Keratinocyte (primary cell): ENCODE measurements at regions not wholly inside any gene's neighbourhood (a gene's known extent, or its start where the extent isn't known, plus 50 kb on each side); places are given as distances from the start of the nearest gene placed in this dataset.

Experiments used
- DNase-seq: peaks from one replicate; pipeline ENCODE4 v3.0.0-alpha.2; 2011; ENCODE audit warnings: low read depth, missing footprints, low spot score
- FAIRE-seq: peaks from 2 replicates; lab custom pipeline; 2011; peaks lifted over from hg19 to GRCh38; lab: Jason Lieb, UNC
- H2AFZ ChIP-seq: 2 replicates; pipeline ENCODE4 v1.6.0; 2012; ENCODE audit warnings: low read length, control low read depth, inconsistent platforms; ENCODE audit not compliant: control insufficient read depth
- H3K27ac ChIP-seq: 2 replicates; pipeline ENCODE4 v1.5.1; 2011; ENCODE audit warnings: low read length; ENCODE audit not compliant: control insufficient read depth, insufficient read depth
- H3K27me3 ChIP-seq: 3 replicates; pipeline ENCODE4 v1.6.0; 2011; ENCODE audit warnings: low read length; ENCODE audit not compliant: control insufficient read depth, insufficient read depth; ENCODE audit errors: extremely low read depth
- H3K36me3 ChIP-seq, 2 experiments: 2 replicates in 1 of 2; 3 replicates in 1 of 2; pipeline ENCODE4 v1.5.1; 2011; ENCODE audit warnings: low read length in 2 of 2, mild to moderate bottlenecking in 1 of 2; ENCODE audit not compliant: control insufficient read depth in 2 of 2, insufficient read depth in 2 of 2; ENCODE audit errors: extremely low read depth in 1 of 2
- H3K4me1 ChIP-seq: 3 replicates; pipeline ENCODE4 v1.5.1; 2011; ENCODE audit warnings: low read length; ENCODE audit not compliant: control insufficient read depth, insufficient read depth; ENCODE audit errors: extremely low read depth
- H3K4me2 ChIP-seq: 3 replicates; pipeline ENCODE4 v1.6.0; 2011; ENCODE audit warnings: low read depth, low read length; ENCODE audit not compliant: control insufficient read depth, insufficient read depth; ENCODE audit errors: extremely low read depth
- H3K4me3 ChIP-seq, 3 experiments: fragments of 200-600 bp in 1 of 3; sonication (generic) in 1 of 3; 2 replicates in 2 of 3; 3 replicates in 1 of 3; pipeline ENCODE4 v1.5.1; 2011 to 2016; ENCODE audit warnings: low read length in 3 of 3, mild to moderate bottlenecking in 3 of 3, control low read depth in 2 of 3, inconsistent platforms in 1 of 3, low read depth in 1 of 3, mixed read lengths in 1 of 3, mixed run types in 1 of 3, moderate library complexity in 1 of 3; ENCODE audit not compliant: control insufficient read depth in 2 of 3, insufficient read depth in 2 of 3; ENCODE audit errors: extremely low read depth in 1 of 3
- H3K79me2 ChIP-seq: 2 replicates; pipeline ENCODE4 v1.6.0; 2012; ENCODE audit warnings: low read length; ENCODE audit not compliant: control insufficient read depth, insufficient read depth
- H3K9ac ChIP-seq: 3 replicates; pipeline ENCODE4 v1.6.0; 2011; ENCODE audit warnings: low read length; ENCODE audit not compliant: control insufficient read depth, insufficient read depth; ENCODE audit errors: extremely low read depth
- H3K9me1 ChIP-seq: 3 replicates; pipeline ENCODE4 v1.6.0; 2011; ENCODE audit warnings: low read length; ENCODE audit not compliant: control insufficient read depth, insufficient read depth; ENCODE audit errors: extremely low read depth
- H3K9me3 ChIP-seq: 2 replicates; pipeline ENCODE4 v1.5.1; 2012; ENCODE audit warnings: low read depth, low read length; ENCODE audit not compliant: control insufficient read depth
- H4K20me1 ChIP-seq: 3 replicates; pipeline ENCODE4 v1.6.0; 2011; ENCODE audit warnings: low read length; ENCODE audit not compliant: control insufficient read depth, insufficient read depth; ENCODE audit errors: extremely low read depth
- CTCF ChIP-seq, 3 experiments: IDR thresholded peaks in 1 of 3; conservative IDR thresholded peaks in 1 of 3; optimal IDR thresholded peaks in 1 of 3; 2 replicates in 2 of 3; 3 replicates in 1 of 3; pipeline versions ENCODE3 to v1.5.1; 2011; ENCODE audit warnings: low read length in 3 of 3, mild to moderate bottlenecking in 3 of 3, moderate library complexity in 2 of 3, control low read depth in 1 of 3, inconsistent platforms in 1 of 3; ENCODE audit not compliant: insufficient read depth in 2 of 3; ENCODE audit errors: extremely low read depth in 1 of 3
- EZH2 ChIP-seq: IDR thresholded peaks from one replicate; pipeline ENCODE4 v1.6.1; 2012; ENCODE audit warnings: inconsistent platforms, mild to moderate bottlenecking, low read length, moderate library complexity
- dilution Hi-C: fragments of 300-500 bp; cut with MboI; formaldehyde crosslinking; loops from one replicate; pipeline ENCODE4 v1.7.0; 2020; ENCODE audit warnings: low sequenced_read_pairs; ENCODE audit not compliant: extremely low pct_ligation_motif_present

GRCh38 chr10:15990535-15991129, 130.3 kb upstream of the MINDY3 start:
- Histone ChIP-seq H3K9me3 (no peaks in the 10 kb centered on the region), H2AFZ (no peak overlapping the region), H3K4me3 (no peak overlapping the region), H3K9me1 (no peaks in the 10 kb centered on the region), H4K20me1 (no peaks in the 10 kb centered on the region), H3K27ac (no peak overlapping the region), H3K4me2 (no peak overlapping the region), H3K4me1 (no peaks in the 10 kb centered on the region), H3K27me3 (no peaks in the 10 kb centered on the region), H3K79me2 (no peaks in the 10 kb centered on the region), H3K9ac (no peak overlapping the region), H3K36me3 (no peaks in the 10 kb centered on the region)
- no peak for TF ChIP-seq EZH2
- no peak for TF ChIP-seq CTCF (optimal IDR thresholded peaks at IDR 0.05 in 1 of 3, IDR thresholded peaks at IDR 0.05 in 1 of 3, conservative IDR thresholded peaks at IDR 0.05 in 1 of 3; ENCODE audit: extremely low read depth in 1 of 3, insufficient read depth in 2 of 3, low read length in 3 of 3)
- DNase-seq (no peak), FAIRE-seq (no peak)
- dilution Hi-C loops: no loop called here

GRCh38 chr10:15997313-15997712, 137.0 kb upstream of the MINDY3 start:
- no peaks in the 10 kb centered on the region for H3K9me1 ChIP-seq
- H3K27ac ChIP-seq: no peak overlapping the region
- no peak for DNase-seq
- H3K36me3 ChIP-seq: no peaks in the 10 kb centered on the region
- no peaks in the 10 kb centered on the region for H3K9me3 ChIP-seq
- no peak for TF ChIP-seq EZH2
- no peak for TF ChIP-seq CTCF (optimal IDR thresholded peaks at IDR 0.05 in 1 of 3, IDR thresholded peaks at IDR 0.05 in 1 of 3, conservative IDR thresholded peaks at IDR 0.05 in 1 of 3; ENCODE audit: extremely low read depth in 1 of 3, insufficient read depth in 2 of 3, low read length in 3 of 3)
- no peak overlapping the region for H3K4me2 ChIP-seq
- H3K4me3 ChIP-seq: no peak overlapping the region
- FAIRE-seq: no peak
- H2AFZ ChIP-seq: no peak overlapping the region
- no peaks in the 10 kb centered on the region for H3K4me1 ChIP-seq
- H3K9ac ChIP-seq: no peak overlapping the region
- H3K79me2 ChIP-seq: no peaks in the 10 kb centered on the region
- dilution Hi-C loops: no loop called here
- H4K20me1 ChIP-seq: no peaks in the 10 kb centered on the region
- no peaks in the 10 kb centered on the region for H3K27me3 ChIP-seq
